HuH-7.5 (cell line): ENCODE measurements at regions not wholly inside any gene's neighbourhood (a gene's known extent, or its start where the extent isn't known, plus 50 kb on each side); places are given as distances from the start of the nearest gene placed in this dataset.

Experiments
- DNase-seq: peaks from one replicate; pipeline ENCODE4 v3.0.0; 2011; ENCODE audit warnings: low spot score

DNA sequence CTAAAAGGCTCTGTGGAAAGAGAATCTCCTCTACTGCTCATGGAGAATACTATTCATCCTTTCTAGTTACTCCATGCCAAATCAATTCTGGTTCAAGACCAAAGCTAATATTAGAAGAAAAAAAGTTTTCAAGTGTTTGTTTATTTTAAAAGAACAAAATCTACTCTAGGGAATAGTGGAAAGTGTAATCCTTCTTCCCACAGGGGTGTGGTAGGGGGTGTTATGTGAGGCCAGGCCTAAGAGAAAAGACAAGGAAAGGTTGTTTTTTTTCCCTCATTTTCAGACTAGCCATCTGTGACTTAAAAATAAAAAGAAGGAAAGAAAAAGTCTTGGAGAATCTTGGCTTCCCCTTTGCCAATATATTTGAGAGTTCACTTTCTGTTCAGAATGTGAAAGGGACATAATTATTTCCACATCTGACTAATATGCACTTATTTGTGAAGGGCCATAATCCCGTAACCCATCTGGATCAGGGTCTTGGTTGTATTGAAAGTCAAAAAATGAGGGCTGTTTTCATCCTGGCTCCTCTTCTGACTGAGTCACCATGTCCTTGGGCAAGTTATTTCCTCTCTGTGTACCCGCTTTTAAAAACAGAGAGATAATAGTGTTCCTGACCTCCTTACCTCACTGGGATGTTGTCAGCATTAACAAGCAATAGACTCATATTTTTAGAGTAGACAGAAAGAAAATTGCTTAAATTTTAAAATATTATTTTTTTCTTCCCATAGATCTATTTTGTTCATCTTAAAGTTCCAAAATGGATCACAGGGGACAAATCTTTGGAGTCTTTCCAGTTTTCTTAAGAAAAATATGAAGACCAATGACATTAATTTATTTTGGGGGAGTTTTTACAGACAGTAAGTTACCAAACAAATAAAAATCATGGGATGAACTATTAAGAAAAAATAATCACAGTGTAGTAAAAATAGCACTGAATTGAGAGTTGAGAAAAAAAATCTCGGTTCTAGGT is 233.7 kb downstream of the IBTK start:
- DNase-seq, result no peak

DNA sequence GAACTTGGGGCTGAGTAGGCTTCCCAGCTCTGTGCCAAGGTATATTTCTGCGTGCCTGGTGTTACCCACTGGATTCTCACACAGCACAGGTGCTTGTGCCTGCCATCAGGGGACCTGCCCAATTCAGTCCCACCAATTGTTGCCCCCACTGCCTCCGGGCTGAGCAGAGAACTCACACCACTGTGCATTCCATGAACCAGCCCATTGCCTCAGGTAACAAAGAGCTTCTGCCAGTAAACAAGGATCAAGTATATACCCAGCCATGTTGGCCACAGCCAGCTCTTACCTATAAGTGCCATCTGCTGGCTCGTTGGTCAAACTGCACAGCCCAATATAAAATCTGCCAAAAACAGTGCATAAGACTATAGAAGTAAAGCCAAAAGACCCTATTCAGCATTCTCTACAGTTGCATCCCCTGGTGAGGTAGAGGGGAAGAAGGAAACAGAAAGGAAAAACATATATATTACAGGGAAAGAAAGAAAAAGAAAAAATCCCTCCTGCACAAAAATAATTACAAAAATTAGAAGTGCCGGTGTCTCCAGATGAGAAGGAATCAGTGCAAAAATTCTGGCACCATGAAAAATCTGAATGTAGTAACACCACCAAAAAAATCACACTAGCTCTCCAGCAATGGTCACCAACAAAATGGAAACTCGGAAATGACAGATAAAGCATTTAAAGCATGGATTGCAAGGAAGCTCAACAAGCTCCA is 241.4 kb downstream of the IBTK start:
- no peak for DNase-seq

DNA sequence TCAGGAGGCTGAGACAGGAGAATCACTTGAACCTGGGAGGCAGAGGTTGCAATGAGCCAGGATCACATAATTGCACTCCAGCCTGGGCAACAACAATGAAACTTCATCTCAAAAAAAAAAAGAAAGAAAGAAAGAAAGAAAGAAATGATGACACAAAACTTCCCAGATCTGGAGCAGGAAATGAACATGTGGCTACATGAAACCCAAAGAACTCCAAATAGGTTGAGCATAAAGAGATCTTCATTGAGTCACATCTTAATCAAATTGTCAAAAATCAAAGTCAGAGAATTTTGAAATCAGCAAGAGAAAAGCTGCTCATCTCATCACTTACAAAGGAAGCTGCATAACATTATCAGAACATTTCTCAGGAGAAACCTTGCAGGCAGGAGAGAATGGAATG is 247.0 kb downstream of the IBTK start:
- no peak for DNase-seq

DNA sequence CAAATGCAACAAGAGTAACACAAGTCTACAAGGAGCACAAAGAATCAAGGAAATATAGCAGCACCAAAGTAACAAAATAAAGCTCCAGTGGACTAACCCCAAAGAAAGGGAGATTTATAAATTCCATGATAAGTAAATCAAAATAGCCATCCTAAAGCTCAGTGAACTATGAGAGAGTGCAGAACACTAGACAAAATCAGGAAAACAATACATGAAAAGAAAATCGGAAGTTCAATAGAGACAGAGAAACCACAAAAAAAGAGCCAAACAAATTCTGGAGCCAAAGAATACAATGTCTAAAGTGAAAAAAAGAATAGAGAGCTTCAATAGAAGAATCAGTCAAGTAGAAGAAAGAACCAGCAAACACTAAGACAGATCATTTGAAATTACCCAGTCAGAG is 247.3 kb upstream of the TENT5A start:
- DNase-seq, result no peak

DNA sequence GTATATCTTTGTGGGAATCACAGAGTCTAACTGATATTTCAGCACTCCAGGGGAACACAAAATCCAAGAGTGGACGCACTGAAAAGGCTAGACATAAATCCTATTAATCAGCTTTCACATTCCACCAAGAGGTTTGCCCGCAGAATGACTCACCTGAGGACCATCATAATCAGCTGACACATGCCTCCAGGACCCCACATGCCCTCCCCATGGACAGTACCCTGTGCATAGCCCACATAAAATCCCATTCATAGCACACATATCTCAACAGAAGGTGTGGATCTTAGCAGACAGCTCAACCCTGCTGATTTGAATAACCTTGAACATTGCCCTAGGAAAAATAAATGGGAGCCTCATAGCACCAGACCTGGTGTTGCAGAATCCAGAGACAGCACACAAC is 246.8 kb upstream of the TENT5A start:
- no peak for DNase-seq

DNA sequence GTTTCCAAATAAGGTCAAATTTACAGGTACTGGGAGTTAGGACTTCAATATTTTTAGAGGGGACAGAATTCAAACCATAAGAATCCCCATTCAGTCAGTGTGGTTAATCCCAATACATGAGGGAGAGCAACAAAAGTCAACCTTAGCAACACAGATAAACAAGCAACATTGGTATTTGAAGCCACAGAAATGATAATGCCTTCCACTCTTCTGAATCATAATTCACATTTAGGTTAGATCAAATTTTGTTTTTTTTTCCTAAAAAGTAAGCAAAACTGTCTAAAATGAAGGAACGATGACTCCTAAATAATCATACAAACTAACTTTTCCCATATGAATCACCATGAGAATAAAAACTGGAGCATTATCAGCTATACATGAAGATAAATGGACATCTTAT is 246.0 kb upstream of the TENT5A start:
- no peak for DNase-seq

DNA sequence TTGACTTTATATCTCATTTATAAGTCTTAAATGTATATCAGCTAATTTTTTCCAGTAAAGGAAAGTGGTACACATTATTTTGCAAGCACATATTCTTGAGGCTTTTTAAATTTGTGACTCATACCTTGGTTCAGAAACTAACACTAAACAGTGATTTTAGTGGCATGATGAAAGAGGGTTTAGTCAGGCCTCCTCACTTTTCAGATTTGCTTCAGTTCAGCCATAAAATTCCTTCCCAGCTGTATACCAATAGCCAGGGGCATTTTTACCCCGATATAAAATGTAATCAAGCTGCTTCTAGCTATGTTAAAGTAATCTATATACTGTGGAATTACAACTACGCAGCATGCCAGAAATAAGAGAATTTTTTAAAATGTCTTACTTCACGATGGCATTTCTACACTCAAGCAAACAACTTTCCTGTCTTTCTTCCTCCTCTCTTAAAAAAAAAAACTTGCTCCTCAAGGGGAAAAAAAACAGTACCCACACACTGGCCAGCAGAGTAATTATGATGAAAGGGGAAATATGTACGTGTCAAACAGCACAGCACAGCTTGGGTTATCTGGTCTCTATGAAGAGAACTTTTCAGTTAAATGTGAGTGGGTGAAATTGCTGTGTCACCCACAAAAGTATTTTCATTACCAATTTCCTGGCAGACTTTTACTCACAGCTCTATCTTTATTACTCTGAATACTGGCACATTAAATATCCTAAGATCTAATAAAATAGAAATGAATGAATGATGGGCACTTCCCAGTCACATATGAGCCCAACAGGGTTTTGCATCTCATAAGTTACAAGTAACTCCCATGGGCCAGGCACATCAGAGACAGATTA is 244.8 kb upstream of the TENT5A start:
- DNase-seq, result no peak

DNA sequence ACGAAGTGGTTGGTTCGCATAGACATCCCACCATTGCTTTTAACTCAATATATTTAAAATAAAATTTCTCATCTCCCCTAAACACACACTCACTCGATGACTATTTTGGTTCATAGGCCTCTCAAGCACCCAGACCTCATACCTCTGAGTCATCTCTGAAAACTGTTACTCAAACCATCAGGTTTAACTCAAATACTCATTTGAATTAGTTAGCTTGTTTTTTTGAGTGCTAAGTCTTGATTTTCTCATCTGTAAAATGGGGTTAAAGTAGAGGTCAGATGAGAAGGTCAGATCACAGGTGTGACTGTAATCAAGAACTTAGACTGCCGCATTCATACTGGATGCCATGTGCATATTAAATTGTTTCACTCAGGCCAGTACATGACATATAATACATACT is 243.9 kb upstream of the TENT5A start:
- no peak for DNase-seq

DNA sequence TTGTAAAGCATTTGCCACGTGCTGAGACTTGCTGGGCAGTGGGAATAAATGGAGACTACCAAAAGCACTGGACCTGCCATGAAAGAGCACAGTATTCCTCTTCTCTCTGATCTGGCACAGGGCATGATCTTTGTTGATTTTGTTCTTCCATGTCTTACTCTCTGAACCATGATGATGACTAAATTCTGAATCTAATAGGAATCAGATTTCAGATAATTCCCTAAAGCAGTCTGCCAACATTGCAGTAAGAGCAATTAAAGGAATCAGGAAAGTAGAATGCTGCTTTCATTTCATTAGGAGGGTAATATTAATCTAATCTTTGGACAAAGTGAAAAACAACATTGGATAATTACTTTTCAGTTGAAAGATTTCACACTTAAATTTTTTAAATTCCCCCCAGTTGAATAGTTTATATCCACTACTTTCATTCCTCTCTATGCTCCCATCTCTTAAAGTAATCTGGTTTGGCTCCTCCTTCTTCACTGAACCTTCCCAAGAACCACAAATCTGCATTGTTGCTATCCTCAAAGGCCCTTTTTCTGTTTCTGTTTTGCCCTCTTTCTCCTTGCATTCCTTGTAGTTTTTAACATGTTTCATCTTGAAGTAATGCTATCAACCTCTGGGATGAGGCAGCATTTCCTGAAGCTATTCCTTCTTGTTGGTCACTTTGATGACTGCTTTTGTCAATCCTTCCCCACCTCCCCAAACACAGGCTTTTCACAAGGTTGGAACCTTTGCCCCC is 243.2 kb upstream of the TENT5A start:
- no peak for DNase-seq

DNA sequence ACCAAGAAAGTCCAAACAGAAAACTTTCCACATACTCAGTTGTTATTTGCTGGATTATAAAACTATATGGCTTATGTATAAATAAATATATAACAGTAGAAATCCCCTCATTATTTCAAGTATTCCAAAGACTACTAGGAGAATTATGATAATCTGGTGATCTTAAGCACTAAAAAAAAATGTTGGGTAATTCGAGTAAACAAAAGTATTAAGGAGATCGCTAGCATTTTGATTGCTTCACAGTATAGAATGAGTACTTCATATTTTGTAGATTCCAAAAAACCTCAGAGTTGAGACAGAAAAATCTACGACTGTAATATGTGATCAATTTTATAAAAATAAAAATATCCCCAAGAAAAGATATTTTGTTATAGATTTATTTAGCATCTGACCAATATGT is 236.4 kb upstream of the TENT5A start:
- DNase-seq, result no peak

DNA sequence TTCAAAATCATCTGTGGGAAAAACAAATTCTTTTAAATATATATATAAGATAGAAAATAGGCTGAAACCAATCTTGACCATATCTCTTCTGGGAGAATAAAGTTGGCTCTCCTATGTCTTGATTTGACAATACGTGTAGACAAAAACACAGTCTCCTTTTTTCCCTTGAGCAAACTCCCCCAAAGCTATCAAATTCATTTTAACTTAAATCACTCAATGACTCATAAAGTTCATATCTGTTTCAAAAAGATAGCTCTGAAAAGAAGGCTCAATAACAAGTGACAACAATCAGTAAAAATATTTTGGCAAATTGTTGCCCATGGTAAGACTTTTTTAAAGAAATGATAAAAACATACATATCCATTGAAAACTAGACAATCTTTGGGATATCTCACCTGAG is 236.0 kb upstream of the TENT5A start:
- no peak for DNase-seq

DNA sequence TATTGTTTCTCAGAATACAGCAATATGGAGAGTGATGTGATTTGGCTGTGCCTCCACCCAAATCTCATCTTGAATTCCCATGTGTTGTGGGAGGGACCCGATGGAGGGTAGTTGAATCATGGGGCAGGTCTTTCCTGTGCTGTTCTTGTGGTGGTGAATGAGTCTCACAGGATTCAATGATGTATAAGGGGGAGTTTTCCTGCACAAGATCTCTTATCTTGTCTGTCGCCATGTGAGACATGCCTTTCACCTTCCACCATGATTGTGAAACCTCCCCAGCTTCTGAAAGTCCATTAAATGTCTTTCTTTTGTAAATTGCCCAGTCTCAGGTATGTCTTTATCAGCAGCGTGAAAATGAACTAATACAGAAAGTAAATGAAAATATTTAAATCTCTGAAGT is 234.8 kb upstream of the TENT5A start:
- DNase-seq, result no peak

DNA sequence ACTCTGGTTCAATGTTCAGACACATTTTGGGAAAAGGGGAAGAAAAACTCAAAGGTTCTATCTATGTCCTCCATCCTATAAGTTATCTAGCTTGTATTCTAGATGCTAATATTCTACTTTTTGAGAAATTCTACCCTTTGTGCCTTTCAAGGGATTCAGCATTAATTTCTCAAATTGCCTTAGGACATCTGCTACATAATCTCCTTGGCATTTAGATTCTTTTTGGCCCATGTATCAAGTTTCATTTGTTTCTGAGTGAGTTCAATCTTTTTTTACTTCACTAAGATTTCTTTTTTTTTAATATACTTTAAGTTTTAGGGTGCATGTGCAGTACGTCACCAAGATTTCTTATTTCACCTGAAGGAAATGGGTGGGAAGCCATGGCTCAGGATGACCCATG is 232.7 kb upstream of the TENT5A start:
- DNase-seq, result no peak

DNA sequence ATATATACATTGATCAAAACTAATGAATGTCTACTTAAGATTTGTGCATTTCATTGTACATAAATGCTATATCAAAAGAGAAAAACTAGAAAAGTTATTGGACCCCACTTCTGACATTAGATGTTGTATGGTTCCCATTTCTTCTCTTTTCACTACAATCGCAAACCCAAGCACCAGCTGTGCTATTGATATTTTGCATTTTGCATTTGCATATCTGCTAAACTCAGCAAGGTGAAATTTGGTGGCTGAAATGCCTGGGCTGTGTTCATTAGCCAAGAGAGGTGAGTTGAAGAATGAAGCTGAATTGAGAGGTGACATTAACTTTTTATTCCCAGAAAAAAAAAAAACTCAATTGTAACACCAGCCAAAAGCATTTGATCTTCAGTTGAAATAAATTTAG is 232.1 kb upstream of the TENT5A start:
- no peak for DNase-seq

DNA sequence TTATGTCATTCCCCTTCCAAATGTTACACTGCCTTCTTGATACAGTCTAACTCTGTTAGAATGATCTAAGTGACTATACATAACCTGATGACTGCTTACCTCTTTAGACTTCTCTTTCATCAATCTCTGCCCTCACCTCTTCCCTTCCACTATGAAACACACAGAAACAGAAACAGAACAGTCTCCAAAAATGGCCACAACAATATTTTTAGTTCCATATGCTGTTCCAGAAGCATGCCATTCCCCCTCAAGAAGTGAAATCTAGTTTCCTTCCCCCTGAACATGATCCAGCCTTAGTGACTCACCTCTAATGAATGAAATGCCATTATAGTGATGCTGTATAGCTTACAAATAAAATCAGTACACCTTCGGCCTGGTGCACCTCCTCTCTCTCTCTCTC is 229.3 kb upstream of the TENT5A start:
- DNase-seq, result no peak

DNA sequence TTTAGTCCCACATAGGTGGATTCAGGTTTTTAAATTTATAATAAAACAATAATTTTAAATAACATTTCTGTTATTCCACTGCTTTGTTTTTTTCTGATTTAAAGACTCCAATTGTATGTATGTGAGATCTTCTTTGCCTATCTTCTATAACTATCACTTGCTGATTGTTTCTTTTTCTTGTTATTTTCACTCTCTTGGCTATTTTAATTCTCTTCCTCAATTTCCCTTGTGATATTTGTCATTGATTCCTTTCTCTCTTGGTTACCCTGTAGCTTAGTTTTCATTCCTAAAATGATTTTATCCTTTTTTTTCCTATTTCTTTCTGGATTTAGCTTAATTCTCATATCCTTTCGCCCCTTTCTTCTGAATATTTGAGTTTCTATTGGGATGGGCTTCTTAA is 227.3 kb upstream of the TENT5A start:
- no peak for DNase-seq

DNA sequence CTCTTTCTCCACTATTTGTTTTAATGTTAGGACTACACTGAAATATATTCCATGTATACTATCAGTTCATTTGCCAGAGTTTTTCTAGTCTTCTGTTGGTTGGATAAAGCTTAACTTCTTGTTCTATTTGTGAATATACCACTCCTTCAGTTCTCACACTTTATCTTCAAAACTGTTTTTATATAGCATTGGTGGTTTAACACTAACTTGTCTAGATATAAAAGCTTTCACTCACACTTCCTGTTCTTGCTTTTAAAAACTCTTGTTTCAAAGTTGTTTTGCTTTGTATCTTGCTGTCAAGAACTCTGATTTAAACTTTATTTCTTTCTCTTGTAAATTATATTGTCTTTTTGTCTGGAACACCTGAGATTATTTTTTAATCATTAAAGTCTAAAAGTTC is 226.8 kb upstream of the TENT5A start:
- DNase-seq, result no peak

DNA sequence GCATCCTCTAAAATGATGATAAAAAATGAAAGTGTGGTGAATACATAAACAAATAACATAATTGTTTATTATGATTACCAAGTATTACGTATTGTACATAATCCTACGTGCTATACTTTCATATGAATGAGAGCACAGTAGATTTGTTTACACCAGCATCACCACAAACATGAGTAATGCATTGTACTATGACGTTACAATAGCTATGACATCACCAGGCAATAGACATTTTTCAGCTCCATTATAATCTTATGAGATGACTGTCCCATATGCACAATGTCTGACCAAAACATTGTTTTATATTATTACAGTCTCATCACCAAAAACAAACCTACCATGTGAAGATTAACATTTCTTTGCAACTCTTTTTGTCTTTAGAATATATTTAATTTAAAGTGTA is 225.7 kb upstream of the TENT5A start:
- no peak for DNase-seq

DNA sequence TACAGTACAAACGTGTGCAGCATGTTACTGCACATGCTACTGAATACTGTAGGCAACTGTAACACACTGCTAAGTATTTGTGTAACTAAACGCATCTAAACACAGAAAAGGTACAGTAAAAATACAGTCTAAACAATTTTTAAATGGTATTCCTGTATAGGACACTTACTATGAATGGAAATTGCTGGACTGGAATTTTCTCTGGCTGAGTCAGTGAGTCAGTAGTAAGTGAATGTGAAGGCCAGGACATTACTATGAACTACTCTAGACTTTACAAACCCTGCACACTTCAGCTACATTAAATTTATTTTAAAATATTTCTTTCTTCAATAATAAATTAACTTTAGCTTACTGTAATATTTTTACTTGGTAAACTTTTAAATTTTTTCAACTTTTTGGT is 225.0 kb upstream of the TENT5A start:
- no peak for DNase-seq

DNA sequence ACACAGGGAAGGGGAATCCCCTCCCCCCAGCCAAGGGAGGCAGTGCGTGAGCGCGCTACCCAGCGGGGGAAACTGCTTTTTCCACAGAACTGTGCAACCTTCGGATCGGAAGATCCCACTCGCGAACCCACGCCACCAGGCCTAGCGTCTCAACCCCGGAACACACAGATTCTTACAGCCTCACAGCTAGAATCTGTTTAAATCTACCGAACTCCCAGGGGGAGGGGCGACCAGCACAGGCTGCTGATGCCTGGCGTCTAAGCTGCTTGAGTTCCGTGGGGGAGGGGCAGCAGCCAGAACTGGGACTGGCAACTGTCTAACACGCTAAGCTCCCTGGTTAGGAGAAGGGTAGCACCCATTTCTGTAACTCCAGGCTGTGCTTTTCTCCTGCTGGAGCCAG is 217.3 kb upstream of the TENT5A start:
- DNase-seq, result no peak

DNA sequence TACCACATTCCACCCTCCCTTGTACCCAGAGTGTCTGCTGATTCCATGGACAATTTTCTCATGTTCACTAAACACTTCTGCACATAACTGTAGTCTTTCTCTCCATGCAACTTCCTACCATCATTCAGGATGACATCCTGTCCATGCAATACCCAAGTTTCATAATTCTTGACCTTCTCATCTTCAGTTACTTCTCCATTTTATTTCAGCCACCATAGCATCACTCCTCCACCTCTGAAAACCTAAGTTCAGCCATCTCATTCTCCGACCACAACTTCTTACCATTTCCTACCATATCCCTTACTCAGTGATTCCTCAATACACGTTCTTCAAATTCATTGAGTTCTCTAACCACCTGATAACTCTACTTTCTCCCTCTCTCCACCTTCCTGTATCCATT is 216.5 kb upstream of the TENT5A start:
- DNase-seq, result no peak

DNA sequence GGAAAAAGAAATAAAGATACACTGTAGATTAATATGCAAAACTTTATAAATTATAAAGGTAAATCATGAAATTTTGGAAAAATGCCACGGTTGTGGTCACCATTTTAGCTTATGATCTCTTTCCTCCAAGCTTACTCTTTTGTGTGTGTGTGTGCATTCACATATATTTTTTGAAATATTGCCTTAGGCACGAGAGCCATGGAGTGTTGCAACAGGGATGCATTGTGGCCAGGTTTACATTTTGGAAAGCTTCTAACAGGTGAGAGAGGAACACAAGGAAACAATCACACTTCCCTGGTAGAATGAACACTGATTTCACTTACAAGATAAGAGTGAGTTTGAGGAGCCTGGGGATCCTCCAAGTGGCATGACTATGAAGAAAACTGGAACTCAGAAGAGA is 214.5 kb upstream of the TENT5A start:
- no peak for DNase-seq
